Astrocyte (in vitro differentiated cells and primary cell): ENCODE measurements at regions not wholly inside any gene's neighbourhood (a gene's known extent, or its start where the extent isn't known, plus 50 kb on each side); places are given as distances from the start of the nearest gene placed in this dataset.

Source experiments
- CTCF ChIP-seq: IDR thresholded peaks from 2 replicates; pipeline ENCODE4 v1.5.1; 2011; ENCODE audit warnings: low read depth, mild to moderate bottlenecking, inconsistent platforms, low read length, moderate library complexity; ENCODE audit not compliant: insufficient read depth
- EZH2 ChIP-seq: IDR thresholded peaks from 2 replicates; pipeline ENCODE4 v1.6.1; 2012; ENCODE audit warnings: mild to moderate bottlenecking, low read length, inconsistent platforms; ENCODE audit not compliant: insufficient read depth

- TF ChIP-seq CTCF, result no peak
- TF ChIP-seq EZH2, result no peak
Observed at GRCh38 chr11:96520939-96521338, 131.1 kb downstream of the JRKL start.
